HepG2 (cell line): ENCODE measurements at regions not wholly inside any gene's neighbourhood (a gene's known extent, or its start where the extent isn't known, plus 50 kb on each side); places are given as distances from the start of the nearest gene placed in this dataset.

ENCODE experiments used
- HDAC6 ChIP-seq: fragments of 200-600 bp; sonication (generic); IDR thresholded peaks from 2 replicates; pipeline ENCODE4 v1.7.0; 2017; ENCODE audit warnings: mild to moderate bottlenecking, antibody characterized with exemption, low read length, low read depth
- HMGA1 ChIP-seq: sonication (generic); formaldehyde crosslinking; conservative IDR thresholded peaks from 2 replicates; pipeline ENCODE4 v1.4.0; 2020; ENCODE audit warnings: missing genetic modification reagents
- HNF1B ChIP-seq: sonication (generic); formaldehyde crosslinking; IDR thresholded peaks from 2 replicates; pipeline ENCODE4 v1.5.1; 2020; ENCODE audit warnings: mild to moderate bottlenecking, moderate library complexity, missing genetic modification reagents
- IRX3 ChIP-seq: sonication (generic); formaldehyde crosslinking; IDR thresholded peaks from 2 replicates; pipeline ENCODE4 v1.8.1; 2023; ENCODE audit warnings: mild to moderate bottlenecking, low read depth, missing genetic modification reagents, borderline replicate concordance
- JUN ChIP-seq: sonication (generic); formaldehyde crosslinking; IDR thresholded peaks from 2 replicates; pipeline ENCODE4 v1.4.0; 2020; ENCODE audit warnings: mild to moderate bottlenecking, missing genetic modification reagents
- NFIB ChIP-seq: sonication (generic); formaldehyde crosslinking; IDR thresholded peaks from 2 replicates; pipeline ENCODE4 v1.9.0; 2021; ENCODE audit warnings: missing genetic modification reagents, mild to moderate bottlenecking, borderline replicate concordance
- PHB2 ChIP-seq: fragments of 450-650 bp; IDR thresholded peaks from 2 replicates; pipeline ENCODE4 v1.6.1; 2018; ENCODE audit not compliant: partially characterized antibody
- RNF219 ChIP-seq: sonication (generic); formaldehyde crosslinking; IDR thresholded peaks from 2 replicates; pipeline ENCODE4 v1.5.0; 2020; ENCODE audit warnings: mild to moderate bottlenecking, missing genetic modification reagents
- SAP130 ChIP-seq: IDR thresholded peaks from 2 replicates; pipeline ENCODE4 v1.6.1; 2016; ENCODE audit warnings: low read depth
- SCMH1 ChIP-seq: sonication (generic); formaldehyde crosslinking; IDR thresholded peaks from 2 replicates; pipeline ENCODE4 v1.9.0; 2021; ENCODE audit warnings: missing genetic modification reagents, mild to moderate bottlenecking, borderline replicate concordance
- SRSF9 ChIP-seq: fragments of 200-400 bp; formaldehyde crosslinking; IDR thresholded peaks from 2 replicates; pipeline ENCODE4 v1.6.1; 2018; ENCODE audit warnings: borderline replicate concordance, mild to moderate bottlenecking, low read depth, low read length; ENCODE audit not compliant: insufficient read depth, poor library complexity, severe bottlenecking
- TEAD3 ChIP-seq: optimal IDR thresholded peaks from 2 replicates; pipeline ENCODE3; 2016; ENCODE audit warnings: borderline replicate concordance
- TRIM24 ChIP-seq: sonication (generic); formaldehyde crosslinking; IDR thresholded peaks from 2 replicates; pipeline ENCODE4 v1.8.0; 2022; ENCODE audit warnings: mild to moderate bottlenecking, missing genetic modification reagents
- ZKSCAN1 ChIP-seq: fragments of 150-350 bp; IDR thresholded peaks from 2 replicates; pipeline ENCODE4 v1.6.1; 2014; ENCODE audit warnings: low read length
- ZNF143 ChIP-seq: sonication (generic); formaldehyde crosslinking; IDR thresholded peaks from 2 replicates; pipeline ENCODE4 v1.4.0; 2020; ENCODE audit warnings: missing genetic modification reagents
- ZNF550 ChIP-seq: sonication (generic); formaldehyde crosslinking; IDR thresholded peaks from 2 replicates; pipeline ENCODE4 v1.4.0; 2020; ENCODE audit warnings: mild to moderate bottlenecking, missing genetic modification reagents, borderline replicate concordance
- ZNF615 ChIP-seq: sonication (generic); formaldehyde crosslinking; IDR thresholded peaks from 2 replicates; pipeline ENCODE4 v1.5.0; 2020; ENCODE audit warnings: mild to moderate bottlenecking, missing genetic modification reagents, borderline replicate concordance
- ZNF713 ChIP-seq: sonication (generic); formaldehyde crosslinking; IDR thresholded peaks from 2 replicates; pipeline ENCODE4 v1.4.0; 2020; ENCODE audit warnings: mild to moderate bottlenecking, missing genetic modification reagents
- ZNF800 ChIP-seq: sonication (generic); formaldehyde crosslinking; IDR thresholded peaks from 2 replicates; pipeline ENCODE4 v1.4.0; 2020; ENCODE audit warnings: missing genetic modification reagents
- TF ChIP-seq, protein P1 (sequence below): sonication (generic); formaldehyde crosslinking; conservative IDR thresholded peaks from 2 replicates; pipeline ENCODE4 v1.4.0; 2020; ENCODE audit warnings: missing genetic modification reagents
- TF ChIP-seq, protein P2 (sequence below): sonication (generic); formaldehyde crosslinking; IDR thresholded peaks from 2 replicates; pipeline ENCODE4 v1.5.0; 2020; ENCODE audit warnings: missing genetic modification reagents, mild to moderate bottlenecking, borderline replicate concordance

- no peak for TF ChIP-seq ZNF615 (CRISPR knock-in tag)
- TF ChIP-seq ZNF713 (CRISPR knock-in tag): no peak
- no peak for TF ChIP-seq HDAC6
- TF ChIP-seq ZNF143: no peak
- TF ChIP-seq NFIB (CRISPR knock-in tag): no peak
- TF ChIP-seq, protein P1, sequence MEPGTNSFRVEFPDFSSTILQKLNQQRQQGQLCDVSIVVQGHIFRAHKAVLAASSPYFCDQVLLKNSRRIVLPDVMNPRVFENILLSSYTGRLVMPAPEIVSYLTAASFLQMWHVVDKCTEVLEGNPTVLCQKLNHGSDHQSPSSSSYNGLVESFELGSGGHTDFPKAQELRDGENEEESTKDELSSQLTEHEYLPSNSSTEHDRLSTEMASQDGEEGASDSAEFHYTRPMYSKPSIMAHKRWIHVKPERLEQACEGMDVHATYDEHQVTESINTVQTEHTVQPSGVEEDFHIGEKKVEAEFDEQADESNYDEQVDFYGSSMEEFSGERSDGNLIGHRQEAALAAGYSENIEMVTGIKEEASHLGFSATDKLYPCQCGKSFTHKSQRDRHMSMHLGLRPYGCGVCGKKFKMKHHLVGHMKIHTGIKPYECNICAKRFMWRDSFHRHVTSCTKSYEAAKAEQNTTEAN (CRISPR knock-in tag): peak; percentile 91
- peak; percentile 95 for TF ChIP-seq TRIM24 (CRISPR knock-in tag)
- peak; percentile 73 for TF ChIP-seq SAP130 (CRISPR knock-in tag)
- TF ChIP-seq ZNF550: no peak
- peak; percentile 71 for TF ChIP-seq HNF1B
- no peak for TF ChIP-seq SCMH1
- TF ChIP-seq SRSF9: no peak
- TF ChIP-seq, protein P2, sequence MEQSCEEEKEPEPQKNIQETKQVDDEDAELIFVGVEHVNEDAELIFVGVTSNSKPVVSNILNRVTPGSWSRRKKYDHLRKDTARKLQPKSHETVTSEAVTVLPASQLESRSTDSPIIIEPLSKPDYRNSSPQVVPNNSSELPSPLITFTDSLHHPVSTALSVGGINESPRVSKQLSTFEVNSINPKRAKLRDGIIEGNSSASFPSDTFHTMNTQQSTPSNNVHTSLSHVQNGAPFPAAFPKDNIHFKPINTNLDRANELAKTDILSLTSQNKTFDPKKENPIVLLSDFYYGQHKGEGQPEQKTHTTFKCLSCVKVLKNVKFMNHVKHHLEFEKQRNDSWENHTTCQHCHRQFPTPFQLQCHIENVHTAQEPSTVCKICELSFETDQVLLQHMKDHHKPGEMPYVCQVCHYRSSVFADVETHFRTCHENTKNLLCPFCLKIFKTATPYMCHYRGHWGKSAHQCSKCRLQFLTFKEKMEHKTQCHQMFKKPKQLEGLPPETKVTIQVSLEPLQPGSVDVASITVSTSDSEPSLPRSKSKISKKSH: no peak
- 0 out of 2 replicates have a peak, but pooled peaks have one; percentile 75 for TF ChIP-seq JUN
- TF ChIP-seq HMGA1 (CRISPR knock-in tag): no peak
- no peak; the same call in 1 of the 2 replicates for TF ChIP-seq IRX3 (CRISPR knock-in tag)
- TF ChIP-seq TEAD3: peak; percentile 89
- TF ChIP-seq ZNF800 (CRISPR knock-in tag): 0 out of 2 replicates have a peak, but pooled peaks have one; percentile 48
- TF ChIP-seq ZKSCAN1: no peak; the same call in 1 of the 2 replicates
- no peak for TF ChIP-seq RNF219 (CRISPR knock-in tag)
- TF ChIP-seq PHB2: no peak
Measured at GRCh38 chr6:139480356-139481165, 106.1 kb upstream of the CITED2 start (continued).
